CD4-positive, CD25-positive, alpha-beta regulatory T cell (primary cell): ENCODE measurements at regions not wholly inside any gene's neighbourhood (a gene's known extent, or its start where the extent isn't known, plus 50 kb on each side); places are given as distances from the start of the nearest gene placed in this dataset.

ENCODE experiments used
- ATAC-seq, 2 donors: fragments of 150-1000 bp; cut with Tn5 transposase; one replicate each; pipeline ENCODE4 v1.10.0; 2021; ENCODE audit warnings: low read depth in 2 of 2, moderate number of reproducible peaks in 2 of 2, moderate library complexity in 1 of 2
- DNase-seq, 3 donors: peaks; one replicate each; pipeline versions ENCODE4 v3.0.0 to v3.0.0-alpha.2; 2012 to 2022; ENCODE audit warnings: mixed read lengths in 1 of 3
- H3K27ac ChIP-seq: one replicate; pipeline ENCODE4 v1.7.0; 2013; ENCODE audit warnings: mild to moderate bottlenecking, low read length; ENCODE audit not compliant: insufficient read depth, poor library complexity, severe bottlenecking
- H3K27me3 ChIP-seq: one replicate; pipeline ENCODE4 v1.7.0; 2013; ENCODE audit warnings: low read length; ENCODE audit not compliant: control insufficient read depth, insufficient read depth
- H3K36me3 ChIP-seq: one replicate; pipeline ENCODE4 v1.7.0; 2013; ENCODE audit warnings: mild to moderate bottlenecking, low read length, moderate library complexity; ENCODE audit not compliant: control insufficient read depth, insufficient read depth
- H3K4me1 ChIP-seq: 2 replicates; pipeline ENCODE4 v1.7.0; 2013; ENCODE audit warnings: mild to moderate bottlenecking, low read length; ENCODE audit not compliant: insufficient read depth, control insufficient read depth, poor library complexity, severe bottlenecking
- H3K4me3 ChIP-seq: one replicate; pipeline ENCODE4 v1.7.0; 2013; ENCODE audit warnings: low read depth, mild to moderate bottlenecking, low read length, moderate library complexity
- H3K9me3 ChIP-seq, 2 experiments: 1 replicate in 1 of 2; 2 replicates in 1 of 2; pipeline ENCODE4 v1.7.0; 2013; ENCODE audit warnings: low read length in 2 of 2, mild to moderate bottlenecking in 1 of 2, moderate library complexity in 1 of 2; ENCODE audit not compliant: control insufficient read depth in 2 of 2
- H3K27ac Mint-ChIP-seq, 3 donors: one replicate each; pipeline ENCODE4 v1.8.0; 2020 to 2022; ENCODE audit warnings: mild to moderate bottlenecking in 3 of 3, mixed read lengths in 3 of 3, moderate library complexity in 2 of 3
- H3K27me3 Mint-ChIP-seq: one replicate; pipeline ENCODE4 v1.8.0; 2022; ENCODE audit warnings: mild to moderate bottlenecking, mixed read lengths
- H3K36me3 Mint-ChIP-seq: one replicate; pipeline ENCODE4 v1.8.0; 2020; ENCODE audit warnings: mixed read lengths
- H3K4me1 Mint-ChIP-seq, 4 donors: one replicate each; pipeline ENCODE4 v1.8.0; 2020 to 2022; ENCODE audit warnings: mixed read lengths in 4 of 4, mild to moderate bottlenecking in 1 of 4
- H3K4me3 Mint-ChIP-seq, 4 donors: one replicate each; pipeline ENCODE4 v1.8.0; 2020 to 2022; ENCODE audit warnings: mild to moderate bottlenecking in 4 of 4, mixed read lengths in 4 of 4, moderate library complexity in 3 of 4
- H3K9me3 Mint-ChIP-seq, 7 donors: one replicate each; pipeline ENCODE4 v1.8.0; 2020 to 2022; ENCODE audit warnings: mixed read lengths in 7 of 7, mild to moderate bottlenecking in 3 of 7, moderate library complexity in 2 of 7

- H3K27ac ChIP-seq = no peak overlapping the region
- H3K27me3 Mint-ChIP-seq = no peaks in the 10 kb centered on the region
Observed at GRCh38 chr4:131989576-131989975, 1159.5 kb upstream of the PCDH10 start.

DNA sequence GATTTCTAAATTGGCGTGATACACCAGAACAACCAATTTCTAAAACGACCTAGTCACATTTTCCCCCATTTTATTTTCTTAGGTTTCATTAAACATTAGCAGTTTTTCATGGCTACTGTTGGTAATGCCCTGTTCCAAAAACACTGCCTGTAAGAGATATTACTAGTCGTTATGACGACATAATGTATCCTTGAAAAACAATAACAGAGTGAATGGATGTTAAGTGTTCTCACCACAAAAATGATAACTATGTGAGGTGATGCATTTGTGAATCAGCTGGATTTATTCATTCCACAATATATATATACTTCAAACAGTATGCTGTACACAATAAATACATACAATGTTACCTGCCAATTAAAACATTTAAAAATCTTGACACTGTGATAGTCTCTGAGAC, 1147.6 kb upstream of the PCDH10 start:
- H3K4me1 ChIP-seq = no peaks in the 10 kb centered on the region
- DNase-seq = no peak
- H3K36me3 ChIP-seq = no peaks in the 10 kb centered on the region
- Mint-ChIP-seq H3K27me3 (no peaks in the 10 kb centered on the region), H3K27ac (no peak overlapping the region), H3K4me1 (no peaks in the 10 kb centered on the region), H3K4me3 (no peak overlapping the region), H3K36me3 (no peaks in the 10 kb centered on the region), H3K9me3 (peaks cover 0 to 10% (median 4%) of the 10 kb centered on the region in 7 donors)
- ATAC-seq = no peak
- no peaks in the 10 kb centered on the region for H3K27me3 ChIP-seq
- no peak overlapping the region for H3K27ac ChIP-seq
- no peak overlapping the region for H3K4me3 ChIP-seq
- peaks cover 0 to 3% of the 10 kb centered on the region in 2 experiments for H3K9me3 ChIP-seq

More at GRCh38 chr4:131989576-131989975, 1159.5 kb upstream of the PCDH10 start:
- no peaks in the 10 kb centered on the region for H3K4me1 Mint-ChIP-seq
- DNase-seq (no peak), ATAC-seq (no peak)
- no peaks in the 10 kb centered on the region for H3K36me3 Mint-ChIP-seq
- no peak overlapping the region for H3K4me3 ChIP-seq
- H3K4me1 ChIP-seq = no peaks in the 10 kb centered on the region
- H3K9me3 Mint-ChIP-seq = peaks cover 0 to 16% (median 3%) of the 10 kb centered on the region in 7 donors
- no peak overlapping the region for H3K27ac Mint-ChIP-seq
- H3K9me3 ChIP-seq = peaks cover 0 to 2% of the 10 kb centered on the region in 2 experiments
- no peaks in the 10 kb centered on the region for H3K27me3 ChIP-seq
- no peaks in the 10 kb centered on the region for H3K36me3 ChIP-seq
- H3K4me3 Mint-ChIP-seq = no peak overlapping the region

DNA sequence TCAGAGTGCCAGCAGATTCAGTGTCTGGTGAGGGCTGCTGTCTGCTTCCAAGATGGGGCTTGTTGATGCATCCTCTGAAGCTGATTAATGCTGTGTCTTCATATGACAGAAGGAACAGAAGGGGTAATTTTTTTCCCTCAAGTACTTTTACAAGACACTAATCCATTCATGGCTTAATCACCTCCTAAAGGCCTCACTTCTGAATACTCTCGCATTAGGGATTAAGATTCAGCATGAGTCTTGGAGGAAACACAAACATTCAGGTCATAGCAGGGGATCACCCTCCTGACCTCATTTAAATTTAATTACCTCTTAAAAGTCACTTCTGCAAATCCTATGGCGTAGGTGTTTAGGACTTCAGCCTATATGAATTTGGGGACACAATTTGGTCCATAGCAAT, 1145.5 kb upstream of the PCDH10 start:
- DNase-seq (no peak), ATAC-seq (no peak)
- H3K9me3 ChIP-seq = peaks cover 3% of the 10 kb centered on the region in 2 experiments
- H3K4me3 Mint-ChIP-seq = no peak overlapping the region
- H3K9me3 Mint-ChIP-seq = peaks cover 2 to 13% (median 4%) of the 10 kb centered on the region in 7 donors
- H3K36me3 ChIP-seq = no peaks in the 10 kb centered on the region
- no peaks in the 10 kb centered on the region for H3K27me3 Mint-ChIP-seq
- H3K36me3 Mint-ChIP-seq = no peaks in the 10 kb centered on the region
- H3K4me1 Mint-ChIP-seq = no peaks in the 10 kb centered on the region
- no peak overlapping the region for H3K27ac Mint-ChIP-seq
- no peak overlapping the region for H3K4me3 ChIP-seq
- no peaks in the 10 kb centered on the region for H3K4me1 ChIP-seq
- H3K27ac ChIP-seq = no peak overlapping the region
- no peaks in the 10 kb centered on the region for H3K27me3 ChIP-seq

- Mint-ChIP-seq H3K27ac (no peak overlapping the region), H3K36me3 (no peaks in the 10 kb centered on the region), H3K4me1 (no peaks in the 10 kb centered on the region), H3K4me3 (no peak overlapping the region), H3K27me3 (no peaks in the 10 kb centered on the region), H3K9me3 (peaks cover 0 to 11% (median 5%) of the 10 kb centered on the region in 7 donors)
- Histone ChIP-seq H3K4me1 (no peaks in the 10 kb centered on the region), H3K36me3 (no peaks in the 10 kb centered on the region), H3K9me3 (peaks cover 3 to 5% of the 10 kb centered on the region in 2 experiments), H3K27ac (no peak overlapping the region), H3K27me3 (no peaks in the 10 kb centered on the region), H3K4me3 (no peak overlapping the region)
- DNase-seq (no peak), ATAC-seq (no peak)
Observed at GRCh38 chr4:132015321-132015720, 1133.8 kb upstream of the PCDH10 start.

GRCh38 chr4:132016703-132017350, 1132.3 kb upstream of the PCDH10 start:
- DNase-seq (no peak), ATAC-seq (no peak)
- peaks cover 0 to 3% of the 10 kb centered on the region in 2 experiments for H3K9me3 ChIP-seq
- H3K27ac ChIP-seq = no peak overlapping the region
- Mint-ChIP-seq H3K36me3 (no peaks in the 10 kb centered on the region), H3K4me3 (no peak overlapping the region), H3K9me3 (peaks cover 0 to 11% (median 5%) of the 10 kb centered on the region in 7 donors), H3K27me3 (no peaks in the 10 kb centered on the region), H3K4me1 (no peaks in the 10 kb centered on the region), H3K27ac (no peak overlapping the region)
- H3K4me3 ChIP-seq = no peak overlapping the region
- H3K4me1 ChIP-seq = no peaks in the 10 kb centered on the region
- H3K27me3 ChIP-seq = no peaks in the 10 kb centered on the region
- no peaks in the 10 kb centered on the region for H3K36me3 ChIP-seq

DNA sequence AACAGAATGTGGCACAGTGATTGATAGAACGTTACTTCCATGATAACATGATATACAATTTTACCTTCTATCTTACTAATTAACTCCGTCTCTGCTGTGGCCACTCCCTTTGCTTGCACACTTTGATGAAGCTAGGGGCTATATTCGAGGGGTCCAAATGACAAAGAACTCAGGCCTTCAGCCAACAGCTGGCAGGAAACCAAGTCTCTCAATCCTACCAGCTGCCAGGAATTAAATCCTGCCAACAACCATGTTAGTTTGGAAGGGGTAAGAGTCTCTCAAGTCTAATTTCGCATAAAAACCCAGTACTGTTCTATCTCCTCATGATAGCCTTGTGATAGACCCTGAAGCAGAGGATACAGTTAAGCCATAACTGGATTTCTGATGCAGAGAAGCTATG, 1122.9 kb upstream of the PCDH10 start:
- H3K36me3 Mint-ChIP-seq = no peaks in the 10 kb centered on the region
- H3K27ac Mint-ChIP-seq = no peak overlapping the region

GRCh38 chr4:132026816-132027215, 1122.3 kb upstream of the PCDH10 start:
- Mint-ChIP-seq H3K27ac (no peak overlapping the region), H3K9me3 (peaks cover 0 to 6% (median 5%) of the 10 kb centered on the region in 7 donors), H3K4me1 (no peaks in the 10 kb centered on the region), H3K27me3 (no peaks in the 10 kb centered on the region), H3K36me3 (no peaks in the 10 kb centered on the region), H3K4me3 (no peak overlapping the region)
- DNase-seq = no peak
- Histone ChIP-seq H3K4me3 (no peak overlapping the region), H3K4me1 (no peaks in the 10 kb centered on the region), H3K27me3 (no peaks in the 10 kb centered on the region), H3K9me3 (no peaks in the 10 kb centered on the region), H3K27ac (no peak overlapping the region), H3K36me3 (no peaks in the 10 kb centered on the region)
- ATAC-seq = no peak

More for the DNA sequence above, 1122.9 kb upstream of the PCDH10 start:
- Histone ChIP-seq H3K36me3 (no peaks in the 10 kb centered on the region), H3K4me3 (no peak overlapping the region), H3K27me3 (no peaks in the 10 kb centered on the region), H3K4me1 (no peaks in the 10 kb centered on the region), H3K9me3 (no peaks in the 10 kb centered on the region), H3K27ac (no peak overlapping the region)
- H3K27me3 Mint-ChIP-seq = no peaks in the 10 kb centered on the region
- no peaks in the 10 kb centered on the region for H3K4me1 Mint-ChIP-seq
- H3K4me3 Mint-ChIP-seq = no peak overlapping the region
- ATAC-seq = no peak
- no peak for DNase-seq
- H3K9me3 Mint-ChIP-seq = peaks cover 0 to 6% (median 5%) of the 10 kb centered on the region in 7 donors

DNA sequence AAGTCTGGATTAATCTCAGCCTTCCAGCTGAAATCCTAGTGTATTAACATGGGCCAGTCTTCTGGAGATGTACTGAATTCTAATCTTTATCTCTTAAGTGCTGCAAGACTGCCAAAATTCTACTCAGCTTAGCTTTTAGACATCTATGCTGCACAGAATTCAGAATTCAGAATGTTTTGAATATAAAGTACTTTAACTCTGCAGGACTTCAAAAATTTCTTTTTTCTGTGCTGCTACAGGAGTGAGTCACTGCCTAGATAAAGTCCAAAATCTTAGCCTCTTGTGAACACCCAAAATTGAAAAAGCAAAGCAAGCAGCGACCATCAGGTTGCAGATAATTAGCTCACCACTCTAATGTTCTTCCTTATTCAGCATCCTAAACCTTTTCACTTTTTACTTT, 1092.6 kb upstream of the PCDH10 start:
- Mint-ChIP-seq H3K4me1 (no peaks in the 10 kb centered on the region), H3K4me3 (no peak overlapping the region), H3K27me3 (no peaks in the 10 kb centered on the region), H3K27ac (no peak overlapping the region), H3K9me3 (peaks cover 0 to 19% (median 7%) of the 10 kb centered on the region in 7 donors), H3K36me3 (no peaks in the 10 kb centered on the region)
- DNase-seq (no peak), ATAC-seq (no peak)
- no peaks in the 10 kb centered on the region for H3K27me3 ChIP-seq
- H3K27ac ChIP-seq = no peak overlapping the region
- no peaks in the 10 kb centered on the region for H3K4me1 ChIP-seq
- no peak overlapping the region for H3K4me3 ChIP-seq
- no peaks in the 10 kb centered on the region for H3K9me3 ChIP-seq
- H3K36me3 ChIP-seq = no peaks in the 10 kb centered on the region
